ENCODE measurements at regions not wholly inside any gene's neighbourhood (a gene's known extent, or its start where the extent isn't known, plus 50 kb on each side); places are given as distances from the start of the nearest gene placed in this dataset.

- dilution Hi-C loops (cut with MboI; ENCODE audit: extremely low pct_ligation_motif_present, low sequenced_read_pairs), result no loop called here
- no peak for FAIRE-seq
- H3K27ac ChIP-seq (ENCODE audit: control insufficient read depth, insufficient read depth, low read length), result no peak overlapping the region
- H3K9me3 ChIP-seq (ENCODE audit: control insufficient read depth, low read depth, low read length), result no peaks in the 10 kb centered on the region
- TF ChIP-seq EZH2 (IDR thresholded peaks at IDR 0.05; ENCODE audit: low read length) (no peak), CTCF (optimal IDR thresholded peaks at IDR 0.05 in 1 of 3, IDR thresholded peaks at IDR 0.05 in 1 of 3, conservative IDR thresholded peaks at IDR 0.05 in 1 of 3; ENCODE audit: extremely low read depth in 1 of 3, insufficient read depth in 2 of 3, low read length in 3 of 3) (no peak)
- no peaks in the 10 kb centered on the region for H3K4me1 ChIP-seq (ENCODE audit: control insufficient read depth, extremely low read depth, insufficient read depth, low read length)
- no peaks in the 10 kb centered on the region for H3K36me3 ChIP-seq (ENCODE audit: control insufficient read depth in 2 of 2, extremely low read depth in 1 of 2, insufficient read depth in 2 of 2, low read length in 2 of 2)
- no peak overlapping the region for H3K4me2 ChIP-seq (ENCODE audit: control insufficient read depth, extremely low read depth, insufficient read depth, low read depth, low read length)
- H3K27me3 ChIP-seq (ENCODE audit: control insufficient read depth, extremely low read depth, insufficient read depth, low read length), result no peaks in the 10 kb centered on the region
- H3K79me2 ChIP-seq (ENCODE audit: control insufficient read depth, insufficient read depth, low read length), result no peaks in the 10 kb centered on the region
- no peak for DNase-seq (ENCODE audit: low read depth, low spot score)
- H4K20me1 ChIP-seq (ENCODE audit: control insufficient read depth, extremely low read depth, insufficient read depth, low read length), result no peaks in the 10 kb centered on the region
- no peak overlapping the region for H2AFZ ChIP-seq (ENCODE audit: control insufficient read depth, low read length)
- H3K9ac ChIP-seq (ENCODE audit: control insufficient read depth, extremely low read depth, insufficient read depth, low read length), result no peak overlapping the region
- no peaks in the 10 kb centered on the region for H3K9me1 ChIP-seq (ENCODE audit: control insufficient read depth, extremely low read depth, insufficient read depth, low read length)
- H3K4me3 ChIP-seq (ENCODE audit: control insufficient read depth in 2 of 3, extremely low read depth in 1 of 3, insufficient read depth in 2 of 3, low read depth in 1 of 3, low read length in 3 of 3), result no peak overlapping the region
These were observed 378.9 kb downstream of the SMARCA1 start for GRCh38 chrX:129144172-129145038.

- DNase-seq (ENCODE audit: low read depth, low spot score), result no peak
- Histone ChIP-seq H3K4me1 (ENCODE audit: control insufficient read depth, extremely low read depth, insufficient read depth, low read length) (no peaks in the 10 kb centered on the region), H3K4me2 (ENCODE audit: control insufficient read depth, extremely low read depth, insufficient read depth, low read depth, low read length) (no peak overlapping the region), H3K9me1 (ENCODE audit: control insufficient read depth, extremely low read depth, insufficient read depth, low read length) (no peaks in the 10 kb centered on the region), H3K9ac (ENCODE audit: control insufficient read depth, extremely low read depth, insufficient read depth, low read length) (no peak overlapping the region), H2AFZ (ENCODE audit: control insufficient read depth, low read length) (no peak overlapping the region), H3K4me3 (ENCODE audit: control insufficient read depth in 2 of 3, extremely low read depth in 1 of 3, insufficient read depth in 2 of 3, low read depth in 1 of 3, low read length in 3 of 3) (no peak overlapping the region), H3K27ac (ENCODE audit: control insufficient read depth, insufficient read depth, low read length) (no peak overlapping the region), H3K36me3 (ENCODE audit: control insufficient read depth in 2 of 2, extremely low read depth in 1 of 2, insufficient read depth in 2 of 2, low read length in 2 of 2) (no peaks in the 10 kb centered on the region), H3K9me3 (ENCODE audit: control insufficient read depth, low read depth, low read length) (no peaks in the 10 kb centered on the region), H4K20me1 (ENCODE audit: control insufficient read depth, extremely low read depth, insufficient read depth, low read length) (no peaks in the 10 kb centered on the region), H3K27me3 (ENCODE audit: control insufficient read depth, extremely low read depth, insufficient read depth, low read length) (no peaks in the 10 kb centered on the region), H3K79me2 (ENCODE audit: control insufficient read depth, insufficient read depth, low read length) (no peaks in the 10 kb centered on the region)
- no peak for TF ChIP-seq CTCF (optimal IDR thresholded peaks at IDR 0.05 in 1 of 3, IDR thresholded peaks at IDR 0.05 in 1 of 3, conservative IDR thresholded peaks at IDR 0.05 in 1 of 3; ENCODE audit: extremely low read depth in 1 of 3, insufficient read depth in 2 of 3, low read length in 3 of 3)
- no peak for TF ChIP-seq EZH2 (IDR thresholded peaks at IDR 0.05; ENCODE audit: low read length)
- dilution Hi-C loops (cut with MboI; ENCODE audit: extremely low pct_ligation_motif_present, low sequenced_read_pairs), result no loop called here
- FAIRE-seq, result no peak
These were observed 383.3 kb downstream of the SMARCA1 start for GRCh38 chrX:129139837-129140598.

Measured in keratinocyte (primary cell).